ENCODE measurements at regions not wholly inside any gene's neighbourhood (a gene's known extent, or its start where the extent isn't known, plus 50 kb on each side); places are given as distances from the start of the nearest gene placed in this dataset.

- TF ChIP-seq CTCF (conservative IDR thresholded peaks at IDR 0.05): no peak
- TF ChIP-seq ZFX (IDR thresholded peaks at IDR 0.05): no peak
Observed at GRCh38 chr10:42977032-42977416, 99.8 kb upstream of the RET start.
